Neural cell (in vitro differentiated cells): ENCODE measurements at regions not wholly inside any gene's neighbourhood (a gene's known extent, or its start where the extent isn't known, plus 50 kb on each side); places are given as distances from the start of the nearest gene placed in this dataset.

Experiments
- H2AFZ ChIP-seq: fragments of 200-600, 300-800 bp; sonication (generic), shearing (Covaris generic); 2 replicates; pipeline ENCODE4 v1.6.0; 2014; ENCODE audit warnings: low read depth, mild to moderate bottlenecking, antibody characterized with exemption, low read length, moderate library complexity
- H3F3A ChIP-seq: fragments of 200-600 bp; shearing (Covaris generic); 2 replicates; pipeline ENCODE4 v1.6.1; 2016; ENCODE audit warnings: mild to moderate bottlenecking, moderate library complexity, mixed read lengths, antibody characterized with exemption, low read length; ENCODE audit not compliant: insufficient read depth, poor library complexity, severe bottlenecking
- H3K27ac ChIP-seq: fragments of 200-600, 300-800 bp; sonication (generic), shearing (Covaris generic); 2 replicates; pipeline ENCODE4 v1.5.1; 2014; ENCODE audit warnings: mild to moderate bottlenecking, low read length, moderate library complexity
- H3K27me3 ChIP-seq: fragments of 300-800, 200-600 bp; sonication (generic), shearing (Covaris generic); 2 replicates; pipeline ENCODE4 v1.6.0; 2014; ENCODE audit warnings: mild to moderate bottlenecking, low read depth, low read length, moderate library complexity; ENCODE audit not compliant: insufficient read depth
- H3K36me3 ChIP-seq: fragments of 300-800, 200-600 bp; sonication (generic), shearing (Covaris generic); 2 replicates; pipeline ENCODE4 v1.5.1; 2014; ENCODE audit warnings: mild to moderate bottlenecking, antibody characterized with exemption, low read length, moderate library complexity; ENCODE audit not compliant: insufficient read depth
- H3K4me2 ChIP-seq: fragments of 300-800, 200-600 bp; sonication (generic), shearing (Covaris generic); 2 replicates; pipeline ENCODE4 v1.6.0; 2014; ENCODE audit warnings: mild to moderate bottlenecking, low read length
- H3K4me3 ChIP-seq: fragments of 300-800, 200-600 bp; sonication (generic), shearing (Covaris generic); 2 replicates; pipeline ENCODE4 v1.5.1; 2014; ENCODE audit warnings: mild to moderate bottlenecking, low read length, moderate library complexity
- H3K79me2 ChIP-seq: fragments of 200-600 bp; shearing (Covaris generic); replicated peaks from 2 replicates; pipeline ENCODE4 v1.6.0; 2014; ENCODE audit warnings: mild to moderate bottlenecking, low read length, moderate library complexity; ENCODE audit not compliant: insufficient read depth
- H3K9ac ChIP-seq: fragments of 300-800, 200-600 bp; sonication (generic), shearing (Covaris generic); 2 replicates; pipeline ENCODE4 v1.6.1; 2016; ENCODE audit warnings: mild to moderate bottlenecking, low read length, mixed read lengths
- H3K9me2 ChIP-seq: fragments of 200-600 bp; shearing (Covaris generic); 2 replicates; pipeline ENCODE4 v1.6.1; 2016; ENCODE audit warnings: mild to moderate bottlenecking, low read length, mixed read lengths; ENCODE audit not compliant: insufficient read depth
- H3K9me3 ChIP-seq: fragments of 200-600, 300-800 bp; sonication (generic), shearing (Covaris generic); 2 replicates; pipeline ENCODE4 v1.6.1; 2016; ENCODE audit warnings: mild to moderate bottlenecking, mixed run types, low read length, moderate library complexity, mixed read lengths
- H4K20me1 ChIP-seq: fragments of 200-600 bp; shearing (Covaris generic); 2 replicates; pipeline ENCODE4 v1.6.1; 2016; ENCODE audit warnings: mild to moderate bottlenecking, mixed run types; ENCODE audit not compliant: insufficient read depth
- CTCF ChIP-seq: fragments of 450-650 bp; IDR thresholded peaks from 2 replicates; pipeline ENCODE4 v1.5.1; 2014; ENCODE audit warnings: antibody characterized with exemption, mild to moderate bottlenecking, moderate library complexity; ENCODE audit not compliant: poor library complexity, severe bottlenecking
- EP300 ChIP-seq: fragments of 450-650 bp; conservative IDR thresholded peaks from 2 replicates; pipeline ENCODE4 v1.6.1; 2014; ENCODE audit warnings: antibody characterized with exemption, mild to moderate bottlenecking, moderate library complexity; ENCODE audit not compliant: poor library complexity, severe bottlenecking
- EZH2 ChIP-seq: fragments of 200-600, 300-800 bp; shearing (Covaris generic), sonication (generic); IDR thresholded peaks from 2 replicates; pipeline ENCODE4 v1.6.1; 2014; ENCODE audit warnings: antibody characterized with exemption, low read length, borderline replicate concordance, mild to moderate bottlenecking; ENCODE audit not compliant: insufficient read depth, poor library complexity, severe bottlenecking
- MXI1 ChIP-seq: fragments of 450-650 bp; conservative IDR thresholded peaks from 2 replicates; pipeline ENCODE4 v1.6.1; 2014; ENCODE audit warnings: antibody characterized with exemption, mild to moderate bottlenecking; ENCODE audit not compliant: poor library complexity, severe bottlenecking
- POLR2AphosphoS5 ChIP-seq: IDR thresholded peaks from 2 replicates; pipeline ENCODE4 v1.6.1; 2012
- RAD21 ChIP-seq: fragments of 450-650 bp; conservative IDR thresholded peaks from 2 replicates; pipeline ENCODE4 v1.6.1; 2014; ENCODE audit warnings: antibody characterized with exemption, mild to moderate bottlenecking, moderate library complexity
- REST ChIP-seq: IDR thresholded peaks from 2 replicates; pipeline ENCODE4 v1.6.1; 2012; ENCODE audit warnings: borderline replicate concordance
- SMC3 ChIP-seq: fragments of 450-650 bp; conservative IDR thresholded peaks from 2 replicates; pipeline ENCODE4 v1.6.1; 2014; ENCODE audit warnings: antibody characterized with exemption, mild to moderate bottlenecking, moderate library complexity; ENCODE audit not compliant: poor library complexity
- TAF1 ChIP-seq: IDR thresholded peaks from 2 replicates; pipeline ENCODE4 v1.6.1; 2012; ENCODE audit warnings: low read depth

GRCh38 chr12:124636138-124636978 lies 68.9 kb upstream of the NCOR2 start:
- H3K4me2 ChIP-seq = no peak overlapping the region
- no peaks in the 10 kb centered on the region for H3K9me3 ChIP-seq
- no peak overlapping the region for H3K27ac ChIP-seq
- H4K20me1 ChIP-seq = no peaks in the 10 kb centered on the region
- no peaks in the 10 kb centered on the region for H3K9me2 ChIP-seq
- no peak overlapping the region for H3K4me3 ChIP-seq
- no peaks in the 10 kb centered on the region for H3K27me3 ChIP-seq
- H3K36me3 ChIP-seq = no peaks in the 10 kb centered on the region
- no peaks in the 10 kb centered on the region for H3K79me2 ChIP-seq
- no peak for TF ChIP-seq CTCF
- TF ChIP-seq EZH2 = no peak
- no peak overlapping the region for H3K9ac ChIP-seq
- no peaks in the 10 kb centered on the region for H3F3A ChIP-seq
- no peak overlapping the region for H2AFZ ChIP-seq

GRCh38 chr12:124635316-124635715 lies 67.9 kb upstream of the NCOR2 start:
- Histone ChIP-seq H3K4me3 (no peak overlapping the region), H3K9me2 (no peaks in the 10 kb centered on the region), H3K27ac (no peak overlapping the region), H2AFZ (no peak overlapping the region), H3K9ac (no peak overlapping the region), H3F3A (no peaks in the 10 kb centered on the region), H3K4me2 (no peak overlapping the region), H3K79me2 (no peaks in the 10 kb centered on the region), H3K27me3 (no peaks in the 10 kb centered on the region), H3K36me3 (no peaks in the 10 kb centered on the region), H4K20me1 (no peaks in the 10 kb centered on the region), H3K9me3 (no peaks in the 10 kb centered on the region)
- TF ChIP-seq MXI1 = no peak
- no peak for TF ChIP-seq REST
- no peak for TF ChIP-seq TAF1
- no peak for TF ChIP-seq RAD21
- no peak for TF ChIP-seq EP300
- no peak for TF ChIP-seq POLR2AphosphoS5
- no peak for TF ChIP-seq SMC3
- no peak for TF ChIP-seq CTCF
- TF ChIP-seq EZH2 = no peak
